ENCODE measurements at regions not wholly inside any gene's neighbourhood (a gene's known extent, or its start where the extent isn't known, plus 50 kb on each side); places are given as distances from the start of the nearest gene placed in this dataset.
"Not testable (repeated sequence)": the region's sequence is repeated elsewhere in the genome, so short reads cannot be mapped to it uniquely, and the experiment has no call there.

GRCh38 chr5:82894716-82895115 is 182.5 kb downstream of the TMEM167A start:
- DNase-seq (ENCODE audit: low read depth, low spot score), result no peak

- no peak for DNase-seq (ENCODE audit: low read depth, low spot score)
These were observed 188.1 kb downstream of the TMEM167A start for GRCh38 chr5:82889088-82889487.

GRCh38 chr5:82886911-82887310 is 190.3 kb downstream of the TMEM167A start:
- DNase-seq (ENCODE audit: low read depth, low spot score), result no peak

GRCh38 chr5:82885627-82886389 is 191.4 kb downstream of the TMEM167A start:
- DNase-seq (ENCODE audit: low read depth, low spot score), result peak; percentile 7

- no peak for DNase-seq (ENCODE audit: low read depth, low spot score)
These were observed 192.2 kb downstream of the TMEM167A start for GRCh38 chr5:82884821-82885471.

GRCh38 chr5:82882316-82882715 is 194.9 kb downstream of the TMEM167A start:
- no peak for DNase-seq (ENCODE audit: low read depth, low spot score)

- DNase-seq (ENCODE audit: low read depth, low spot score), result no peak
These were observed 195.5 kb downstream of the TMEM167A start for GRCh38 chr5:82881571-82882174.

GRCh38 chr5:82879089-82879488 is 198.1 kb downstream of the TMEM167A start:
- DNase-seq (ENCODE audit: low read depth, low spot score), result no peak

GRCh38 chr5:82873452-82873851 is 203.7 kb downstream of the TMEM167A start:
- no peak for DNase-seq (ENCODE audit: low read depth, low spot score)

GRCh38 chr5:82872321-82873288 is 204.6 kb downstream of the TMEM167A start:
- DNase-seq (ENCODE audit: low read depth, low spot score), result not testable (repeated sequence)

GRCh38 chr5:82865625-82866024 is 211.6 kb downstream of the TMEM167A start:
- no peak for DNase-seq (ENCODE audit: low read depth, low spot score)

GRCh38 chr5:82863266-82863665 is 213.9 kb downstream of the TMEM167A start:
- no peak for DNase-seq (ENCODE audit: low read depth, low spot score)

GRCh38 chr5:82862711-82863110 is 214.5 kb downstream of the TMEM167A start:
- no peak for DNase-seq (ENCODE audit: low read depth, low spot score)

- DNase-seq (ENCODE audit: low read depth, low spot score), result no peak
These were observed 214.9 kb downstream of the TMEM167A start for GRCh38 chr5:82862261-82862660.

GRCh38 chr5:82861701-82862100 is 215.5 kb downstream of the TMEM167A start:
- DNase-seq (ENCODE audit: low read depth, low spot score), result no peak

- no peak for DNase-seq (ENCODE audit: low read depth, low spot score)
These were observed 217.6 kb downstream of the TMEM167A start for GRCh38 chr5:82859451-82860140.

GRCh38 chr5:82858151-82859025 is 218.8 kb downstream of the TMEM167A start:
- DNase-seq (ENCODE audit: low read depth, low spot score), result no peak

GRCh38 chr5:82855893-82856550 is 221.2 kb downstream of the TMEM167A start:
- no peak for DNase-seq (ENCODE audit: low read depth, low spot score)

- no peak for DNase-seq (ENCODE audit: low read depth, low spot score)
These were observed 222.2 kb downstream of the TMEM167A start for GRCh38 chr5:82854956-82855355.
